ENCODE measurements at regions not wholly inside any gene's neighbourhood (a gene's known extent, or its start where the extent isn't known, plus 50 kb on each side); places are given as distances from the start of the nearest gene placed in this dataset.

DNA sequence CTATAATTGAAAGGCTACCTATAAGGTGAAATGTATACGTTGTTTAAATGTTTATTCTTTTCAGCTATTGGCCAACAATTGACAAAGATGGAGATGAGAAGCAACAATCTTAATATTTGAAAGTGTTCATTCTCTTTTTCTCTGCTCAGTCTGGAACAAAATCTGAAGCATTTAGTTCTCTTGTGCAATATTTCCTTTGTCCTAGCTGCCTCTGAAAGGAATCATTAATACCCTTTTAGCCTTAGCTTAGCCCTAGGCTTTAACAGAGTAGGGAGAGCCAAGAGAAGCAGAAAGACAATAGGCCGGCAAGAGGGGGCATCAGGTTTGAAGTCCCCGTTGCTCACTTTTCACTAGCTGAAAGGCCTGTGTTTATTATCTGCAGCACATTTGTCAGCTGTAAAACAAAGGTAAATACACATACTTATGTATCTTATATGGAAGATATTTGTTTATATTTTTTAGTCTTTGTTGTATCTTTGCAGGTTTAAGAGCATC, 422.5 kb upstream of the SEMA6D start:
- Mint-ChIP-seq H3K27ac (no peak overlapping the region), H3K4me3 (no peak overlapping the region), H3K36me3 (ENCODE audit: low read depth) (no peaks in the 10 kb centered on the region), H3K9me3 (peaks cover 4% of the 10 kb centered on the region), H3K4me1 (no peaks in the 10 kb centered on the region), H3K27me3 (no peaks in the 10 kb centered on the region)
- ATAC-seq (replicated peaks) = no peak

DNA sequence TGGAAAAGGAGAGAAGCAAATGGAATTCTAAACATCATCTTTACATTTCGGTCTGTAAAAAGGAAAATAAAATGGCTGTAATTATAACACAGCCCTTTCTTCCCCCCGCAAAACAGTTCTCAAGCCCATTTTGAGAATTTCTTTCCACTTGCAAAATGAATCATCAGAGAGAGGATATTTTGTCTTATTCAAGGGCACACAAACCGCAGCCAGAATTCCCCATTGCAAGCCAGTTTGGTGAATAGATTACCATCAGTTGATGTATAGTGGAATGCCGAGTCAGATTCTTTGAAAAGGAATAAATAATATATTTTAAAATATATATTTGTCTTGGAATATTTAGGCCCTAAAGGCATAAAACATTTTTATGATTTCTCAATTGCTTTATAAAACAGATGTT, 420.4 kb upstream of the SEMA6D start:
- H3K4me1 Mint-ChIP-seq = no peaks in the 10 kb centered on the region
- ATAC-seq (replicated peaks) = no peak
- no peaks in the 10 kb centered on the region for H3K27me3 Mint-ChIP-seq
- H3K36me3 Mint-ChIP-seq (ENCODE audit: low read depth) = no peaks in the 10 kb centered on the region
- H3K27ac Mint-ChIP-seq = no peak overlapping the region
- no peak overlapping the region for H3K4me3 Mint-ChIP-seq
- H3K9me3 Mint-ChIP-seq = peaks cover 4% of the 10 kb centered on the region

DNA sequence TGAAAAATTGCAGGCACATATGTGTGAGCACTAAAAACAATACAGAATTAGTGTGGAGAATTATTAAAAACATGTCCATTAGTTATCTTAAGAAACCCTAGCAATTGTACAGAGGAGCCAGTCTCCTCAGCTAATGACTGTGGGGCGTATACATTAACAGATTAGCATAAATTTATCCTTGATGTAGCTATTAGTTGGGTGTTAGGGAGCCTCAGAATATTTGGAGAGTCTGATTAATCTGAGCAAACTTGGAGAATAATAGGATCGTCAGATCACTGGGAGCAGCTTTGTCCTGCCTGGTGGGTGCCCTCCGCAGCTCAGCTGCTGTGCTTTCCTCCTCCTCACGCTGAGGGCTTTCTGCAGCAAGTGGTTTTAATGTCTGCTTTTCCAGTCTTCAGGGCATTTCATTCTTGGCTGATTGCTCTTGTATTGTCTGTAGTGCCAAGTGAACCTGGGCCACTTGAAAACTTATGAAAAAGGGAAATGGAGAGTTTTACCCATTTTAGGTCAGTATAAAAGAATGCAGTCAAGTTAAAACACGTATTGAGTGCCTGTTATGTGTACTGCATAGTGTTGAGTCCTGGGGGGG, 417.4 kb upstream of the SEMA6D start:
- Mint-ChIP-seq H3K4me1 (no peaks in the 10 kb centered on the region), H3K27me3 (no peaks in the 10 kb centered on the region), H3K4me3 (no peak overlapping the region), H3K9me3 (peaks cover 3% of the 10 kb centered on the region), H3K27ac (no peak overlapping the region), H3K36me3 (ENCODE audit: low read depth) (no peaks in the 10 kb centered on the region)
- ATAC-seq (replicated peaks) = no peak

DNA sequence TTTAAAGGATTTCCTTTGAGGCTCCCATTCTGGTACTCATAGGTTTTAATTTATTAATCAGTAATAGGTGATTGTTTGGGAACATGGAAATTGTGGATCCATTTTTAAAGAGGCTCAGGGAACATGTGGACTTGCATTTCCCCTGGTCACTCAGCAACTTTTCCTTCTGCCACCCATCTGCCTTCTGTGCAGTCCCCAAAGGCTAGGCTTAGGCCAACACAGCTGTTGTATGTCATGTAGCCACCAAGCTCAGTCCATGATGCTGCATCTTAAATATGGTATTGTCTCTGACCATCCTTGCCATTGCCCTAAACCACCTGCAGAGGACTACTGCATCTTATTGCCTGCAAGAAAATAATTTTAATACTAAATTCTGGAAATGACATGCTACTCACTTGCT, 416.7 kb upstream of the SEMA6D start:
- Mint-ChIP-seq H3K27ac (no peak overlapping the region), H3K9me3 (peaks cover 3% of the 10 kb centered on the region), H3K27me3 (no peaks in the 10 kb centered on the region), H3K36me3 (ENCODE audit: low read depth) (no peaks in the 10 kb centered on the region), H3K4me3 (no peak overlapping the region), H3K4me1 (no peaks in the 10 kb centered on the region)
- ATAC-seq (replicated peaks) = no peak

DNA sequence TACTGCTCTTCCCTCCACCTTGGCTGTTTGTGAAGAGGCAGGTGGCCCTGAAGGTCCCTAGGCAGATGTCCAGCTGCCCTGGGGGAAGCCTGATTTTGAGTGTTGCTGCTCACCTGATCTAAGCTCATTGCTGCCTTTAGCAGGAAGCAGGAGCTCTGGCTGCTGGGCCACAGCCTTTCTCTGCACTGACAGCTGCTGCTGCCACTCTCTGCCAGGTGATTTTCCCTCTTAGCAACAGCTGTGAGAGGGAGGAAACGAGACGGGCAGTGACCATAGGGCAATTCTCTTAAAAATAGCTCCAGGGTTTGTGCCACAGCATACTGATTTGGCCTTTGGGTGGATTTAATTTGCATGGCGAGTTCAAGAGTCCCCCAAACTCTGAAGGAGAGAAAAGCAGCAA, 415.8 kb upstream of the SEMA6D start:
- Mint-ChIP-seq H3K27ac (no peak overlapping the region), H3K4me1 (no peaks in the 10 kb centered on the region), H3K9me3 (peaks cover 3% of the 10 kb centered on the region), H3K27me3 (no peaks in the 10 kb centered on the region), H3K36me3 (ENCODE audit: low read depth) (no peaks in the 10 kb centered on the region), H3K4me3 (no peak overlapping the region)
- ATAC-seq (replicated peaks) = no peak

DNA sequence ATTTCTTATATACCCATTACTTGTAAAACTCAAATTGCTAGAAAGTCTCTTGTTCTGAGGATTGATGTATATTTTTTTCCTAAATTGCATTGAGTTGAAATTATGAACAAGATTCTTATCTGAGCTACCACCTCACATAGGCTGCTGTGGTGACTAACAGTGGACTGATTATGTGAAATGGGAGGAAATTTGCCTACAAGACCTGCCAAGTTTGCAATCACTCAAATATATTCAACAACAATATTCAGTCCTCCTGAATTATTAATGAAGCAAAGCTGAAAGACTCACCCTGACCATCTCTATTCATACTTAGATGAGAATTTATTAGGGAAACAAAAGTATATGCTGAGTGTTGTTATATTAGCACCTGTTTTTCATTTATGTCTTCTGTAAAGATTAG, 412.6 kb upstream of the SEMA6D start:
- no peak for ATAC-seq (replicated peaks)

DNA sequence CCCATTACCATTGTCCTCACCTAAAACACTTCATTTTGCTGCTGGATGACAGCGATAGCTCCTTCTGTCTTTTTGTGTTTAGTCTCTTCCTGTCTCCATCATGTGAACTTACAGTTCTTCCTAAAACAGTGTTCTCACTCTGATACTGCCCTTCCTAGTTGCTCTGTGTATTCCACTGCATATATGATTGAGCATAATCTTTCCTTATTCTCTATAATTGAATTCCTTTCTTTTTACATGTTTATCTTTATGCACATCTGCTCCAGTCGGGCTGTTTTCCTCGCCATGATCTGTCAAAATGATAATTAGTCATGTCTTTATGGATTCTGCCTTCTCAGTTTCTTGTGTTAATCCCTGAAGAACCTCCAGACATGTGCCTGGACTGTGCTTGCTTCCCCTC, 405.1 kb upstream of the SEMA6D start:
- H3K27ac Mint-ChIP-seq = no peak overlapping the region
- H3K4me1 Mint-ChIP-seq = no peaks in the 10 kb centered on the region
- H3K27me3 Mint-ChIP-seq = no peaks in the 10 kb centered on the region
- peaks cover 4% of the 10 kb centered on the region for H3K9me3 Mint-ChIP-seq
- no peak for ATAC-seq (replicated peaks)
- no peaks in the 10 kb centered on the region for H3K36me3 Mint-ChIP-seq (ENCODE audit: low read depth)
- no peak overlapping the region for H3K4me3 Mint-ChIP-seq

More for the DNA sequence above, 412.6 kb upstream of the SEMA6D start:
- no peaks in the 10 kb centered on the region for H3K27me3 Mint-ChIP-seq
- H3K27ac Mint-ChIP-seq = no peak overlapping the region
- H3K4me1 Mint-ChIP-seq = no peaks in the 10 kb centered on the region
- no peak overlapping the region for H3K4me3 Mint-ChIP-seq
- no peaks in the 10 kb centered on the region for H3K36me3 Mint-ChIP-seq (ENCODE audit: low read depth)
- H3K9me3 Mint-ChIP-seq = peaks cover 3% of the 10 kb centered on the region

DNA sequence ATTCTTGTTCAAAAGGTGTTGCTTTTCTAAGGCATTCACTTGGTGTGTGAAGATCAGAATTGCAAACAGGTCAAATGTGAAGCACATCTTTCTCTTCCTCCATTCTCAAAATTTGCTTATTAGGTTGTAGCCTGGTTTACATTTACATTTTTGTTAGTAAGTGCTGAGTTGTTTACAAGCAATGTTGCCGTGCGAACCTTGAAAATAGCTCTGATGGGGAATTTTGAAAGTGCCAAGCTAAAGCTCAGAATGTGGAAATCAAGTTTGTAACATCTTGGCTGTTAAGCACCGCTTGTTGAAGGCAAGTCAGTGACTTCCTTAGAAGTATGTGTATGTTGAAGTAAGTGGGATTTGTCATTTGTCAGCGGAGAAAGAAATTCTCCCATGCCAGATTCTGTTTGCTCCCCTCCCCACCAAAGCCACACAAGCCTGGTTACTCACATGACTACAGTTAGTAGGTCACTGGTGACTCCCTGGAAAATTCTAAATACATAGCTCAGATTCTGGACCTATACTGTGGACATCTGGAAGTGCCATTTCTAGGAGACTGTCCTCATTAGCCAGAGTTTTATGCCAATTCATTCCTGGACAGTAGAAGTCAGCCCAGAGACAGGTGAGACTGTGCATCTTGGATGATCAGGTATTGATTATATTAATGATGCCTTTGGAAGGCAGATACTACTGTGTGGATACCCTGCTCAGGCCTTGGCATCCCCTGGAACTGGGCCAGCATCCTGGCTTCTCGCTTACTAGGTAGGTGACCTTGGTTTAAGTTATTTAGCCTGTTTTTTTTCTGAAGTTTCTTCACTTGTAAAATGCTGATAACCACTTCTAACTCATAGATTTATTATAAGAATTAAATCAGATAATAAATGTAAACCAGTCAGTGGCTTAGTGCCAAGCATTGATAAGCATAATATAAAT, 390.6 kb upstream of the SEMA6D start:
- no peak for ATAC-seq (replicated peaks)
- H3K9me3 Mint-ChIP-seq = no peaks in the 10 kb centered on the region
- H3K27ac Mint-ChIP-seq = no peak overlapping the region
- no peaks in the 10 kb centered on the region for H3K4me1 Mint-ChIP-seq
- no peaks in the 10 kb centered on the region for H3K36me3 Mint-ChIP-seq (ENCODE audit: low read depth)
- no peak overlapping the region for H3K4me3 Mint-ChIP-seq
- no peaks in the 10 kb centered on the region for H3K27me3 Mint-ChIP-seq

DNA sequence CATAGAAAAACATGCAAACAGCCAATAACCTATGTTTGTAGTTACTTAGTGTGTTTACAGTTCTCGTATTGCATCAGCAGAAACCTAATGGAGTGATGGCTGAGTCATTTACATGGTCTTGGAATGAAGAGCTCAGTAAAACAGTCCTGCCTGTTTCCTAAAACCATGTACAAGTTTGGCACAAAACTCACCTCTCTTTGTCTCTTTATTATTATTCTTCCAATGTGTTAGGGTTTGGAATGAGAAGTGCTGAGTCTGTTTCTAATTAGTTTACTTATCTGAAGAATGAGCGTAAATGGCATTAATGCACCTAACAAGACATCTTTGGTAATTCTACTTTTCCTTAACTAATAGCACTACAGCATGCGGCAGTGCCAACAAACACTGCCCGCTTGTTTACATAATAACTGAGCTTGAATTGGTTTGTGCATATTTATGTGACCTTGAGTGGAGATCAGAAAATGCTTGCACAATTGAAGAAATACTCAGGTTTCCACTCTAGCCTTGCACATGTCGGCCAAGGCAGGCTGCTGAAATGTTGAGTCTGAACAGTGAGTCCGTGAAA, 385.4 kb upstream of the SEMA6D start:
- no peak overlapping the region for H3K4me3 Mint-ChIP-seq
- H3K27ac Mint-ChIP-seq = no peak overlapping the region
- no peaks in the 10 kb centered on the region for H3K27me3 Mint-ChIP-seq
- H3K4me1 Mint-ChIP-seq = no peaks in the 10 kb centered on the region
- H3K36me3 Mint-ChIP-seq (ENCODE audit: low read depth) = no peaks in the 10 kb centered on the region
- no peak for ATAC-seq (replicated peaks)
- peaks cover 7% of the 10 kb centered on the region for H3K9me3 Mint-ChIP-seq

DNA sequence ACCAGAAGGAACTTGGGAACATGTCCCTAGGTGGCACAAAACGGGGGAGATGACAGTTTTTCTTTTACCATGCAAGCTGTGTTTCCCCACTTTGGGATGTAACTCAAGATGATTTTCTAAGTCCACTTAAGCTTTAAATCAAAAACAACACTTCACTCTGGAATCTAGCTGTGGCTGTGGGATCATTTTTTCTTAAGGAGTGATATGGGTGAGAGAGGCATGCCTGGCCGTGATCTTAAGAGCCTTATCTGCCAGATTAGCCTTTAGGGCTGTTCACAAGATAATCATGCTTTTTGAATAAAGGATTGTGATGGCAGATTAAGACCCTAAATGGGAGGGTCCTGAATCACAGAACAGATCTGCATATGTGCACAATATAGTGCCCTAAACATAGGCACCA, 384.8 kb upstream of the SEMA6D start:
- Mint-ChIP-seq H3K9me3 (peaks cover 7% of the 10 kb centered on the region), H3K36me3 (ENCODE audit: low read depth) (no peaks in the 10 kb centered on the region), H3K27ac (no peak overlapping the region), H3K4me1 (no peaks in the 10 kb centered on the region), H3K27me3 (no peaks in the 10 kb centered on the region), H3K4me3 (no peak overlapping the region)
- no peak for ATAC-seq (replicated peaks)

DNA sequence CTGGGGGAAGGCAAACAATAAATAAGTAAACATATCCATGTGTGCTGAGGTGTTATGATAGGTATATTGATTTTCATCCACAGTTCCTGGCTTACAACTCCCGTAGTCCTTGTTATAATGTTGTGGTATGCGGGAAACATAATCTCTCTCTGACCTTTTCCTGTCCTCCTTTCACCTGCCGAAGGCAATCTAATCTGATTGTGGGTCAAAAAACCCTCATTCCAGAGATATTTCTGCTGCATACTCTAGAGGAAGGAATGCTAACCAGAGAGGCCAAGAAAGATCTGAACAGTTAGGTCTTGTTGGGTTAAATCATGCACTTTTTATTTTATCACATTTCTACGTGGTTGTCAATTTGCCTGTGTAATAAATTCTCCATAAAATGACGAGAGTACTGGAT, 383.6 kb upstream of the SEMA6D start:
- ATAC-seq (replicated peaks) = no peak
- no peak overlapping the region for H3K4me3 Mint-ChIP-seq

DNA sequence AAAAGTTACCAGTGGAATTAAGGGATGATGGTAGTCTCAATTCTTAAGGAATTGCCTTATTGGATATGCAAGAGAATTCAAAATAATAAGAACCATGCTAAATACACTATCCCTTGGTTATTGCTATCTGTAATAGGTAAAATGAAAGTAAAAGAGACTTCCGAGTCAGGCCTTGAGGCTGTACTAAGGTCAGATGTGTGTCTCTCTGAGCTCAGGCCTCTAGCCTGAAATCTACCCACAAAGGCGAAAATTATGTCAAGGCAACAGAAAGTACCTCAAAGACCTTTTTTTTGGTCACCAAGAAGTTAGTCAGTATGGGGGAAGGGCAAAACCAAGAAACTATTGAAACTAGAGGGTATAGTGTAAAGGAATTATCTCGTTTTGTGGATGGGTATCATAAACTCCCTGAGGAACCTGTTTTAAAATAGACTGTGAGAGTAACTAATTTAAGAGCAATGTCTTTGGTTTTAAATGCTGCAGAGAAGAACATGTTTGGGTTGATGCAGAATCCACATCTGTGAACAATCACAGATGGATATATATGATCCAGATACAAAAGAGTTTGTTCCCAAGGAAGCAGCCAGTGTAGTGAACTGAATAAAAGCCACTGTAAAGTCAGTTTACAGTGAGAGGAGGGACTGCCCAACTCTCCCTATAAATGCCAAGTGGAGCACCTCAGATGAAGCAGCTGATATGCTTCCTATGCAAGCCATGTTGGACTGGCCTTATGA, 382.3 kb upstream of the SEMA6D start:
- H3K27ac Mint-ChIP-seq = no peak overlapping the region
- no peaks in the 10 kb centered on the region for H3K36me3 Mint-ChIP-seq (ENCODE audit: low read depth)
- peaks cover 7% of the 10 kb centered on the region for H3K9me3 Mint-ChIP-seq
- H3K27me3 Mint-ChIP-seq = no peaks in the 10 kb centered on the region
- H3K4me3 Mint-ChIP-seq = no peak overlapping the region
- H3K4me1 Mint-ChIP-seq = no peaks in the 10 kb centered on the region
- no peak for ATAC-seq (replicated peaks)

More for the DNA sequence above, 383.6 kb upstream of the SEMA6D start:
- H3K27ac Mint-ChIP-seq = no peak overlapping the region
- no peaks in the 10 kb centered on the region for H3K36me3 Mint-ChIP-seq (ENCODE audit: low read depth)
- no peaks in the 10 kb centered on the region for H3K4me1 Mint-ChIP-seq
- no peaks in the 10 kb centered on the region for H3K27me3 Mint-ChIP-seq
- H3K9me3 Mint-ChIP-seq = peaks cover 7% of the 10 kb centered on the region

DNA sequence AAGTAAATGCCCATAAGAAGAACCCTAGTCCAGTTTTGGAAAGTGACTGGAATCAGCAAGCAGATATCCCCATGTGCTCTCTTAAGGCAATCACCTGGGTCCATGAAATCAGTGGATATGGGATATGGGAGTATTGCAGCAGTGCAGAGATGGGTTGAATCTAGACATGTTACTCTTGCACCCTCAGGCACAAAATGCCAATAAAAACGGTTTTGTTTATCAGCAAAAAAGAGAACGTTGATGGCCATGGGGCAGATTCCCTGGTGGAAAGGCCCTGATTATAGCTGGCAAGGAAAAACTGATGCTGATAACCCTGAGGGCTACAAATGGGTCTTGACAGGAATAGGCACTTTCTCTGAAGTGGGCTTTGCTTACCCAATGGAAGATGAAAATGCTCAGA, 380.2 kb upstream of the SEMA6D start:
- Mint-ChIP-seq H3K4me1 (no peaks in the 10 kb centered on the region), H3K9me3 (peaks cover 9% of the 10 kb centered on the region), H3K27ac (no peak overlapping the region), H3K27me3 (no peaks in the 10 kb centered on the region), H3K36me3 (ENCODE audit: low read depth) (no peaks in the 10 kb centered on the region), H3K4me3 (no peak overlapping the region)
- ATAC-seq (replicated peaks) = no peak

DNA sequence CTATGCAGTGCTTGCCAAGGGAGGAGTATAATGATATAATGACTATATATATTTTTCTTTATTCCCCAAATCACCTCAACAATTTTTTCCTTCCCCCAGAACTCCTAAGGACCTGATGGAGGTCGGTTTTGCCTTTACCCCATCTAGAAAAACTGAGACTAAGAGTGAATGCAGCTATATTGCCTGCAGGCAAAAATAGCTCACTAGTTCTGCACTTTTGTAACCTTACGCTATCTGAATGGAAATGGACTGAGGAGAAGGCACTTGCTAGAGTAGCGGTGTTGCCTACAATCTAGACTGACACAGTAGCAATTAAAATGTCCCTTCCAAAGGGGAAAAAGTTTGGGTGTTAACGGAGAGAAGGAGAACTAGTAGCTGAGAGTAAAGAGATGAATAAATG, 379.5 kb upstream of the SEMA6D start:
- Mint-ChIP-seq H3K27ac (no peak overlapping the region), H3K27me3 (no peaks in the 10 kb centered on the region), H3K36me3 (ENCODE audit: low read depth) (no peaks in the 10 kb centered on the region), H3K4me3 (no peak overlapping the region), H3K4me1 (no peaks in the 10 kb centered on the region), H3K9me3 (peaks cover 11% of the 10 kb centered on the region)
- no peak for ATAC-seq (replicated peaks)
